Right cardiac atrium (tissue), 5 donors: ENCODE measurements at regions not wholly inside any gene's neighbourhood (a gene's known extent, or its start where the extent isn't known, plus 50 kb on each side); places are given as distances from the start of the nearest gene placed in this dataset.

ENCODE experiments used
- ATAC-seq, 2 donors: fragments of 200-7000 bp; cut with Tn5 transposase; one replicate each; pipeline versions ENCODE4 v1.8.0 to v1.9.1; 2020; ENCODE audit warnings: moderate library complexity in 2 of 2, mild to moderate bottlenecking in 1 of 2
- DNase-seq, 3 donors: peaks; one replicate each; pipeline ENCODE4 v3.0.0-alpha.2; 2020
- H3K27ac ChIP-seq: one replicate; pipeline ENCODE4 v1.5.1; 2013; ENCODE audit warnings: mild to moderate bottlenecking, low read length, control low read depth, moderate library complexity
- H3K27me3 ChIP-seq: one replicate; pipeline ENCODE4 v1.6.1; 2013; ENCODE audit not compliant: control insufficient read depth, insufficient read depth
- H3K4me1 ChIP-seq: one replicate; pipeline ENCODE4 v1.6.1; 2013; ENCODE audit warnings: low read length; ENCODE audit not compliant: control insufficient read depth, insufficient read depth
- H3K4me3 ChIP-seq: one replicate; pipeline ENCODE4 v1.5.1; 2013; ENCODE audit warnings: low read length, control low read depth
- H3K9me3 ChIP-seq: one replicate; pipeline ENCODE4 v1.6.1; 2013; ENCODE audit warnings: low read length; ENCODE audit not compliant: control insufficient read depth
- WGBS: extraction: QIAGEN DNeasy Blood & Tissue Kit; methylation state at CpG from one replicate; pipeline ENCODE4 v1.1.7; 2013; 5-methylcytosine and 5-hydroxymethylcytosine counted together
- intact Hi-C, 4 donors: fragments of 100-400 bp; cut with DNase I; formaldehyde crosslinking; loops; one replicate each; pipeline versions ENCODE4 v1.11.0 to v1.14.0; 2022 to 2023
- donor health status: healthy with polysubstance abuse.
- donor health status: DM: no; HTN: yes; CAD: no.
- donor health status: DM: no; HTN: no; CAD: no.
- donor health status: DM: no; HTN: yes; CAD: no; lungs with severe emphysema.
- donor health status: DM: yes; HTN: yes; CAD: no.

GRCh38 chr20:40159276-40159675, 529.8 kb downstream of the MAFB start:
- no peak for DNase-seq
- intact Hi-C loops = no loop called here
- Histone ChIP-seq H3K9me3 (no peaks in the 10 kb centered on the region), H3K27me3 (no peaks in the 10 kb centered on the region), H3K4me3 (no peak overlapping the region), H3K4me1 (peaks cover 1% of the 10 kb centered on the region), H3K27ac (no peak overlapping the region)
- WGBS = 90% methylated on average over 5 of the region's 5 CpGs
- no peak for ATAC-seq

DNA sequence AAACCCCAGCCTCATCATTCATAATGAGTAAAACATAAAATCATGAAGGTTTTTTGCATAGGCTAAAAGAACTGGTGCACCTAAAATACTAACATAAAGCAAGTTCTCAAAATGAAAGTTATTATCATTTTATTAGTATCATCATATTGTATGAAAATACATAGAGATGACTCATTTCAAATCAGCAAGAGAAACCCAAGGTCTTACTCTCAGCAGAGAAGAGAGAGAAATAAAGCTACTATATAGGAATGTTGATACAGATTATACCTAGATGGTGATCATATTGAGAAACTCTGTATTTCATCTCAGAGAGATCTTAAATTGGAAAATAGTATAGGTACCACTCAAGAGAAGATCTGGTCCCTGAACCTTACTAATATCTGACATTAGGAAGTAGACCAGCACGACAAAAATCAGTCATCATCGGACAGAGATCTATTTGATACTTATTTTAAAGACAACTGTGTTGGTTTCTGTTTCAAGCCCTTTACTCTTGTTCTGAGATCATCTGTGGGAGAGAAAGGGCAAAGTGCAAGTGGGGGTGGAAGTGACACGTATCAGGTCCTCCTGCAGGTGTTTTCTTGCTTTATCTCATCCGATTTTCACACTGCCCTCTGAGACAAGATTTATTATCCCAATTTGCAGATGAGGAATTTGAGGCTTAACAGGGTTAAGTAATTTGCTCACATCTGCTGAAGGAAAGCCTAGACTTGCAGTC, 532.3 kb downstream of the MAFB start:
- 66% methylated on average over 4 of the region's 4 CpGs for WGBS
- H3K4me3 ChIP-seq = no peak overlapping the region
- H3K4me1 ChIP-seq = peaks cover 1% of the 10 kb centered on the region
- H3K9me3 ChIP-seq = no peaks in the 10 kb centered on the region
- no peak overlapping the region for H3K27ac ChIP-seq
- no peaks in the 10 kb centered on the region for H3K27me3 ChIP-seq
- no peak for ATAC-seq
- no peak for DNase-seq
- intact Hi-C loops = no loop called here

GRCh38 chr20:40154514-40154913, 534.5 kb downstream of the MAFB start:
- H3K9me3 ChIP-seq = no peaks in the 10 kb centered on the region
- no peak overlapping the region for H3K27ac ChIP-seq
- peaks cover 1% of the 10 kb centered on the region for H3K4me1 ChIP-seq
- 63% methylated on average over 2 of the region's 2 CpGs for WGBS
- H3K27me3 ChIP-seq = no peaks in the 10 kb centered on the region
- intact Hi-C loops = no loop called here
- DNase-seq = no peak
- H3K4me3 ChIP-seq = no peak overlapping the region
- no peak for ATAC-seq

DNA sequence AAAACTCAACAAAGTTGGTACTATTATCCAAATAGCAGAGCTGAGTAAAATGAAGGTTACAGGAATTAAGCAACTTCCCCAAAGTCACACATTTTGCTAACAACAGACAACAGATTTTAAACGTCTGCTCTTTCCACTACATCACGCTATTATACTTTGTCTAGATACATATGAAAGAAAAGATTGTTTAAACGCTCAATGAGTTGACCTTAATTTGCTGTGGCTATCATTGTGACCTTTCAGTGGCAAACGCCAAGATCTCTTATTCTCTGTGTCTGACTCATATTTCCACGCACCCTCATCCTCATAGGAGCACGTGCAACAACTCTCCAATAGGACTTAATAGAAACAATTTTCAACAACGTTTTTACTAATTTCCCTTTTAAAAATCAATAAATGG, 540.1 kb downstream of the MAFB start:
- 62% methylated on average over 7 of the region's 7 CpGs for WGBS
- Histone ChIP-seq H3K4me3 (no peak overlapping the region), H3K27me3 (no peaks in the 10 kb centered on the region), H3K4me1 (no peaks in the 10 kb centered on the region), H3K9me3 (no peaks in the 10 kb centered on the region), H3K27ac (no peak overlapping the region)
- intact Hi-C loops = no loop called here
- ATAC-seq (no peak), DNase-seq (no peak)

GRCh38 chr20:40146071-40146470, 543.0 kb downstream of the MAFB start:
- intact Hi-C loops = no loop called here
- ATAC-seq (no peak), DNase-seq (no peak)
- Histone ChIP-seq H3K9me3 (no peaks in the 10 kb centered on the region), H3K27ac (no peak overlapping the region), H3K27me3 (no peaks in the 10 kb centered on the region), H3K4me1 (no peaks in the 10 kb centered on the region), H3K4me3 (no peak overlapping the region)

- ATAC-seq (no peak), DNase-seq (no peak)
- 77% methylated on average over 4 of the region's 4 CpGs for WGBS
- intact Hi-C loops = no loop called here
- no peaks in the 10 kb centered on the region for H3K9me3 ChIP-seq
- H3K4me3 ChIP-seq = no peak overlapping the region
- H3K27ac ChIP-seq = no peak overlapping the region
- no peaks in the 10 kb centered on the region for H3K27me3 ChIP-seq
- H3K4me1 ChIP-seq = no peaks in the 10 kb centered on the region
These were observed 544.5 kb downstream of the MAFB start for GRCh38 chr20:40144581-40144980.

DNA sequence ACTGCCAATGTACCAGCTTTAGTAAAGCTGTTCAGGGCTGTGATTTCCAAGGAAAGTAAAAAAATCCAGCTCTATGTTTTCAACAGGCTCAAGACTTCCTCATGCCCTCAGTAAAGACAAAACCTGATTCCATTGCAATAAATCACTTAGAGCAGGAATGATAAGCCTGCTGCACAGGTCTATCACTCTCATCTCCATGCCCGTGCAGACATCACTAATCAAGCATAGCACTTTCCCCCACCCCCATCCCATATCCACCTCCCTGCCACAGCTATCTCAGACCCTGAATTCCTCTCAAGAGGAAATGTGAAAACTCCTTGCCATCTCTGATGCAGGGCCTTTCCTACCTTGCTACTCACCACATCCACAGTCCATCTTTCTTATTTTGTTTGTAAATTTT, 554.9 kb downstream of the MAFB start:
- no peaks in the 10 kb centered on the region for H3K4me1 ChIP-seq
- 45% methylated on average over 1 of the region's 1 CpG for WGBS
- H3K27ac ChIP-seq = no peak overlapping the region
- no peaks in the 10 kb centered on the region for H3K27me3 ChIP-seq
- intact Hi-C loops = no loop called here
- DNase-seq (no peak), ATAC-seq (no peak)
- H3K9me3 ChIP-seq = no peaks in the 10 kb centered on the region
- no peak overlapping the region for H3K4me3 ChIP-seq

- Histone ChIP-seq H3K27me3 (no peaks in the 10 kb centered on the region), H3K9me3 (no peaks in the 10 kb centered on the region), H3K27ac (no peak overlapping the region), H3K4me1 (no peaks in the 10 kb centered on the region), H3K4me3 (no peak overlapping the region)
- intact Hi-C loops = no loop called here
- DNase-seq (no peak), ATAC-seq (no peak)
- 63% methylated on average over 2 of the region's 2 CpGs for WGBS
These were observed 568.2 kb downstream of the MAFB start for GRCh38 chr20:40120827-40121226.

- ATAC-seq = no peak
- intact Hi-C loops = no loop called here
- no peaks in the 10 kb centered on the region for H3K4me1 ChIP-seq
- H3K4me3 ChIP-seq = no peak overlapping the region
- no peaks in the 10 kb centered on the region for H3K9me3 ChIP-seq
- WGBS = 90% methylated on average over 5 of the region's 5 CpGs
- no peaks in the 10 kb centered on the region for H3K27me3 ChIP-seq
- H3K27ac ChIP-seq = no peak overlapping the region
- no peak for DNase-seq
These were observed 577.8 kb downstream of the MAFB start for GRCh38 chr20:40111282-40111681.

- 62% methylated on average over 4 of the region's 4 CpGs for WGBS
These were observed 578.7 kb downstream of the MAFB start for GRCh38 chr20:40110311-40110831.

GRCh38 chr20:40109136-40109535, 579.9 kb downstream of the MAFB start:
- Histone ChIP-seq H3K4me1 (no peaks in the 10 kb centered on the region), H3K9me3 (no peaks in the 10 kb centered on the region), H3K4me3 (no peak overlapping the region), H3K27me3 (no peaks in the 10 kb centered on the region), H3K27ac (no peak overlapping the region)
- intact Hi-C loops = no loop called here
- DNase-seq (peak in 1 of 3 donors; percentile 37), ATAC-seq (no peak)
- WGBS = 48% methylated on average over 5 of the region's 5 CpGs

More at GRCh38 chr20:40110311-40110831, 578.7 kb downstream of the MAFB start:
- ATAC-seq (peak; percentile 75 to 76), DNase-seq (peak in 2 of 3 donors; percentile 20 to 56)
- Histone ChIP-seq H3K4me1 (no peaks in the 10 kb centered on the region), H3K27ac (no peak overlapping the region), H3K4me3 (no peak overlapping the region), H3K9me3 (no peaks in the 10 kb centered on the region), H3K27me3 (no peaks in the 10 kb centered on the region)
- intact Hi-C loops = no loop called here

DNA sequence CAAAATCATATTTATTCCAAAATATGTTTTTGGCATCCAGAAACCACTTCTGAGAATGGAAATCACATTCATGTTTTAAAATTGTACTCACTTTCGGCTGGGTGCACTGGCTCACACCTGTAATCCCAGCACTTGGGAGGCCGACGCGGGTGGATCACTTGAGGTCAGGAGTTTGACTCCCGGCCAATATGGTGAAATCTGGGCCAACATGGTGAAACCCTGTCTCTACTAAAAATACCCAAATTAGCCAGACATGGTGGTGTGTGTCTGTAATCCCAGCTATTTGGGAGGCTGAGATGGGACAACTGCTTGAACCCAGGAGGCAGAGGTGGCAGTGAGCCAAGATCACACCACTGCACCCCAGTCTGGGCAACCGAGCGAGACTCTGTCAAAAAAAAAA, 580.7 kb downstream of the MAFB start:
- no peak overlapping the region for H3K27ac ChIP-seq
- no peaks in the 10 kb centered on the region for H3K9me3 ChIP-seq
- no peak for DNase-seq

More for the DNA sequence above, 580.7 kb downstream of the MAFB start:
- intact Hi-C loops = no loop called here
- H3K27me3 ChIP-seq = no peaks in the 10 kb centered on the region
- 73% methylated on average over 7 of the region's 7 CpGs for WGBS
- no peak for ATAC-seq
- no peak overlapping the region for H3K4me3 ChIP-seq
- H3K4me1 ChIP-seq = no peaks in the 10 kb centered on the region
